ENCODE measurements at regions not wholly inside any gene's neighbourhood (a gene's known extent, or its start where the extent isn't known, plus 50 kb on each side); places are given as distances from the start of the nearest gene placed in this dataset.
A peak's percentile ranks its signal among the peaks of the same experiment; 100 is the strongest.

DNA sequence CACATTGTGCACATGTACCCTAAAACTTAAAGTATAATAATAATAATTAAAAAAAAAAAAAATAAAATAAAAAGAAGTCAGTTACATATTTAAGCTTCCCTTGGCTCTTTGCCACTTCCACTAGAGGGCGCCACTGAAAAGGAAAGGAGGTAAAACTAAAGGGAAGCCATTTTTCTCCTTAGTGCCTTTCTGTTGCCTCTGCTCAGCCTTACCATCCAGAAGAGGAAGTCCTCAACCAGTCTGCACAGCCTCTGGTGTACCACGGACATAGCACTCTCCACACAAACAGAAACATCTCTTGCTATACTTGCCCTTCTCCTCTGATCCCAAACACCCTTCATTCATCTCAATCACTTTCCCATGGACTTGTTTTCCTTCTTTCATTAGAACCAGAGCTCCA lies 169.0 kb upstream of the EEA1 start (continued):
- TF ChIP-seq, protein P1, sequence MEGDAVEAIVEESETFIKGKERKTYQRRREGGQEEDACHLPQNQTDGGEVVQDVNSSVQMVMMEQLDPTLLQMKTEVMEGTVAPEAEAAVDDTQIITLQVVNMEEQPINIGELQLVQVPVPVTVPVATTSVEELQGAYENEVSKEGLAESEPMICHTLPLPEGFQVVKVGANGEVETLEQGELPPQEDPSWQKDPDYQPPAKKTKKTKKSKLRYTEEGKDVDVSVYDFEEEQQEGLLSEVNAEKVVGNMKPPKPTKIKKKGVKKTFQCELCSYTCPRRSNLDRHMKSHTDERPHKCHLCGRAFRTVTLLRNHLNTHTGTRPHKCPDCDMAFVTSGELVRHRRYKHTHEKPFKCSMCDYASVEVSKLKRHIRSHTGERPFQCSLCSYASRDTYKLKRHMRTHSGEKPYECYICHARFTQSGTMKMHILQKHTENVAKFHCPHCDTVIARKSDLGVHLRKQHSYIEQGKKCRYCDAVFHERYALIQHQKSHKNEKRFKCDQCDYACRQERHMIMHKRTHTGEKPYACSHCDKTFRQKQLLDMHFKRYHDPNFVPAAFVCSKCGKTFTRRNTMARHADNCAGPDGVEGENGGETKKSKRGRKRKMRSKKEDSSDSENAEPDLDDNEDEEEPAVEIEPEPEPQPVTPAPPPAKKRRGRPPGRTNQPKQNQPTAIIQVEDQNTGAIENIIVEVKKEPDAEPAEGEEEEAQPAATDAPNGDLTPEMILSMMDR (IDR thresholded peaks at IDR 0.05; ENCODE audit: control extremely low read depth in 1 of 3, insufficient read depth in 1 of 3, low read depth in 1 of 3, low read length in 3 of 3) = peak in 2 of 3 experiments; percentile 50 to 60; a peak in 2 of 4 replicates
- TF ChIP-seq KDM5A (IDR thresholded peaks at IDR 0.05; ENCODE audit: low read length) (no peak), RNF2 (IDR thresholded peaks at IDR 0.05; ENCODE audit: borderline replicate concordance, low read depth, low read length, missing control alignments, poor library complexity, severe bottlenecking) (no peak), RXRA (IDR thresholded peaks at IDR 0.05; ENCODE audit: insufficient read depth, low read depth, low read length) (no peak), RAD21 (IDR thresholded peaks at IDR 0.05 in 1 of 2, conservative IDR thresholded peaks at IDR 0.05 in 1 of 2; ENCODE audit: low read depth in 2 of 2, low read length in 2 of 2) (peak; percentile 69 to 72)

All from H1 (cell line).